ENCODE measurements at regions not wholly inside any gene's neighbourhood (a gene's known extent, or its start where the extent isn't known, plus 50 kb on each side); places are given as distances from the start of the nearest gene placed in this dataset.
"Not testable (repeated sequence)": the region's sequence is repeated elsewhere in the genome, so short reads cannot be mapped to it uniquely, and the experiment has no call there.

DNA sequence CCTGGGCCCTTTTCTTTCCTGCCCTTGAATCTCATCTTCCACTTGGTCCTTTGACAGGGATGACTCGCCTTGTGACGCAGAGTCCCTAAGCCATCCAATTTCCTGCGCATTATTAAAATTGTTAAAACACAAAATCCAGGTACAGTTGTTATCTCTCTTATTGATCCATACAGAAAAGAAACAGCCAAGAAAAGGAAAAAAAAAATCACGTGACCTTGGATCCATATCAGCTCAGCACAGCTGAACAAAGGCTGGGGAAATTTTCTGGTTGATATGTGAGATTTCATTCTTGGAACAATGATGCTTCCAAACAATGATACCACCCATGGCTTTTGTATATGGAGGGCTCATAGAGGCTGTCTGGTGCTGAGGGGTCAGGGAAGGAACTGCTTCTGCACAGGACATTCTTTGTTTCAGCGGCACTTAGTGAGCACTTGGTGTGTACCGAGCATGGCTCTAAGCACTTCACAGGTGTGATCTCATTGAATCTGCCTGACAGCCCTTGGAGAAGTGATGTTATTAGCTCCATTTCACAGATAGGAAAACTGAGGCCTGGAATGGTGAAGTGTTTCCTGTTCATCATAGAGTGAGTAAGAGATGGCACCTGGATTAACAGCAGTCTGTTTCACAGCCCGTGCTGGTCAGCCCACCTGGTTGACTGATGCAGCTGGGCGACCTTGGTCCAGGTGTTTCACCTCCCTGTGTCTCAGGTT, 155.0 kb upstream of the SULF2 start:
- no peak for DNase-seq

DNA sequence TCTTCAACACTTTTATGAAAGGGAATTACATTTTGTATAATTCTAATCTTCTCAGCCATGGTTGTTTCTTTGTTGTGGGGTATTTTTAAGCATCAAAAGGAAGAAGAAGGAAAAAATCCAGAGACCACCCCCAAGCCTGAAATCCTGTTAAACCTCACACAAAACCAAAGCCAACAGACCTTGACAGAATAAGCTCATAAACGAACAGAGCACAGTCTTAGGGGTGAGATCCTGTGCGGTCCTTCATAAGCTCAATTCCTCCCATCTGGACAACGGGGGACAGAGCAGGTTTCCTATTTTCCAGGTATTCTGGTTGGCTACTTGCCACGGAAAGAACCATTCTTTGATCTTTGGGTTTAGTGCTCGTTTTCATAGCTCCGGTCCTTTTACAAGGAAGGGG, 151.3 kb upstream of the SULF2 start:
- DNase-seq = no peak

DNA sequence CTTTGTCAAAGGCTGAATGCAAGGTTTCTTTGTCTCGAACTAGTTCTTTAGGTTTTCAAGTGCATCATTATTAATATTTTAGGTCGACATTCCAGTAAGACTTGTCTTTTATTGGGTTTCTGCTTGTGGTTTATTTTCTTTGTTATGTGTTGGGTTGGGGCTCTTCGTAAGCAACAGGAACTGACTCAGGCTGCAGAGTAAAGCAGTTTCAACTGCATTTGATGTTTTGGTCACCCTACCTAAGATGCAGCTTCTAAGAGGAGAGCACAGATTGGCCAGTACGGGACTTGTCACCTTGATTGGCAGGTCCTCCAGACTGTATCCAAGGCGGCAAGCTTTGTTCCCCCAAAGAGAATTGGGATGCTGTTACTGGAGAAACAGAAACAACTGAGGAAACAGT, 149.5 kb upstream of the SULF2 start:
- no peak for DNase-seq

- DNase-seq = no peak
Observed at GRCh38 chr20:47931443-47931842, 146.2 kb upstream of the SULF2 start.

GRCh38 chr20:47931002-47931401, 145.7 kb upstream of the SULF2 start:
- no peak for DNase-seq

DNA sequence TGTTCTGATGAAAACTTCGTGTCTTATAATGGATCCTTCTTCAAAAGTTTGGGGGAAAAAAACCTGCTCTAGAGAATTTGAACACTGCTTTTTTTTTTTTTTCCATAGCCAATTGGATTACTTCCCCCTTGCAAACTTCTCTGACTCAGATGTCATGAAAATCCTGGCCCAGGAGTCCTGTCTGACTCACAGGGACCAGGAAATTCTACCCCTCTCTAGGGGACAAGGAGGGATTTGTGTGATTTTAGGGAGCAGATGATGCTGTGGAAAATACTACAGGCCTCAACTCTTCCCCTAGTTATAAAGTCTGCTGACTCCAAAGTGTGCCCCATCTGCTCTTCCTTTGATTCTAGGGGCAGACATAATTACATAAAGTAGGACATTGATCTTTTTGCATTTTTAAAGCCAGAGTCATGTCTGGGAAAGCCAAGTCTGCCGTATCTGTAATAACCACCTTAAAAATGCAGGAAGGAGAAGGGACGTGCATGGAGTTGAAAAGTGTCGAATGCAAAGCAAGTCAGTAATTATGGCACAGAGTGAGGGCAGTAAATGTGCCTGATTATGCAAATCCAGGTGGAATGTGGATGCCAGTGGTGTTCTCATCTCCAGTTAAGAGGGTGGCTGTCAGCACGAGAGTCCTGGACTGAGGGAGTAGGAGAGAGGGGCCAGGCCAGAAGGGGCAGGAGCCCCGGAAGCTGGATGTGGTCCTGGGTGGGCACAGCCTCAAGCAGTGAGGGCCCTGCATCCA, 144.3 kb upstream of the SULF2 start:
- no peak for DNase-seq

GRCh38 chr20:47927944-47928343, 142.7 kb upstream of the SULF2 start:
- DNase-seq = no peak

DNA sequence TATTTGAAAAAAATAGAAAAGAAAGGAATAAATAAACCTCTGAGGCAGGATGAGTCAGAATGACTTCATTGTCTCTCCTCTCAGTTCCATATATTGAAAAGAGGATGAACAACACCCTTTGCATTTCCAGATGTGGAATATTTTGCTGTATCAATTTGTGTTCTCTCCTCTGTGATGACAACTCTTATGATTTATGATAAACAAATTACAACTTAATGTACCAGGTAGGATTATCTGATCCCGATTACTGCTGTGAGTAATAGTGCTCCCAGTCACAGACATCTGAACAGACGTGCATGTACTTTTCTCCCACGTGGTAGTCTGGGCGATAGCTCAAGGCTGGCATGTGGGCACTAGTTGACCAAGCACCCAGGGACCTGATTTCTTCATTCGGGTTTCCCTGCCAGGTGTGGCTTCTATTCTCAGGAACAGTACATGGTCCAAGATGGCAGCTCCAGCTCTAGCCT, 142.1 kb upstream of the SULF2 start:
- DNase-seq = no peak

DNA sequence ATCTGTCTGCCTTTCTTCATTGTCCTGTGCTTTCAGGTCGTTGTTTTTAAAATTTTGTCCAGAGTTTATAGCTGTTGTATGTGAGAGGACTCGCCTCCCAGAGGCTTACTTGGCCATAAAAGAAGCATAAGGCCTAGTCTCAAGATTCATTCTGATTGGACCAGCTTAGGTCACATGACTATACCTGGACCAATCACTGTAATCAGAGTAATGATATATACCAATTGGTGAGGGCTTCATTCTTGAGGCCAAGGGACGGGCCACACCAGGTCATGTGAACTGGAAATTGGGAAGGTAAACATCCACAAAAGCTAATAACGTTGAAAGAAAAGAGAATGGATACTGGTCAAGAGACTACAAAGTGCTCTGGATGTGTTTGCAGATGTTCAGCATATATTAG, 141.4 kb upstream of the SULF2 start:
- no peak for DNase-seq

DNA sequence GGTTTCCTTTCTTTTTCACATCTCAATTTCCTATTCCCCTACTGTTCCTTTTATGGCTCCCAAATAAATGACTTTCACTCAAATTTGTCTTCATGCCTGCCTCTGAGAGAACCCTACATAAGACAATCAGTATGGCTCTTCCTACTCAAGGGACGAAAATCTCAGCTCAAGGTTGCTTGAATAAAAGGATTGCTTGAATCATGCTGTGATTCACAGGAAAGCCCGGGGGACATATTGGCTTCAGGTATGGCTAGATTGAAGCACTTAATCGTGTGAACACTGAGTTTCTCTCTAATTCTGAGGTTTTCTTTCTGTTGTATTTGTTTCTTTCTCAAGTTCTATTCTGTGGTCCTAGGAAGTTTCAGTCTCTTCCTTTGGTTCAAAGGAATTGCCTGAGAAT, 140.3 kb upstream of the SULF2 start:
- DNase-seq = no peak

DNA sequence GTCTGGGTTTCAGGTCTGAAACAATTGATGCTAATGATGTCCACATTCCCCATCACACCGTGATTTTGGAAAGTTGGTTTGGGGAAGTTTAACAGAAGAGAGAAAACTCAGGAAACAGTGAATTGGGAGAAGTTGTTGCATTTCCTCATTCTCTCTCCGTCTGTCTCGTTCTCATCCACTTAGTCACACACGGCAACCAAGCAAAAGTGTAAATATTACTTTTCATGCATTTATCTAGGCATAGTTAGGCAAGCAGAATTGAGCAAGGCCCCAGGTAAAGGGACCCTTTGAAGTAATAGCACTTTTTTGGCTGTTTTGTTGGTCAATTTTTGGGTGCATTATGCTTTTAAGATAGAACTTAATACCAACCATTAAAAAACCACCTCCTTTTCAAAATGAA, 137.0 kb upstream of the SULF2 start:
- no peak for DNase-seq

DNA sequence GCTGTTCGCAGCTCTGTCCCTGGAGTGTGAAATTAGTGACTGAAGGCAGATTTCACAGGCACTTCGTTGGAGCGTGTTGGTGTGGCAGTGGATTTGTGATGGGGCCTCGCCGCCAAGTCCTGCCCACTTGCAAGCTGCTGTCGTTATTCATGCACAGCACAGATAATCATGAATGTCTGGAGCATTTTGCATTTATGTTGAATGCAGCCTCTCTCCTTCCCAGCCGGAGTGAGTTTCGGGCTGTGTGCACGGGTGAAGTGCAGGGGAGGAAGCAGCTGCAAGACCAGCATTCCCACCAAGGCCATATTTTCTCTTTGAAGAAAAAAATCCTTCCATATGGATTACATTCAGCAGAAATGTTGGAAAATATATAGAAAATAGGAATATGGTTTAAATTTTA, 136.5 kb upstream of the SULF2 start:
- DNase-seq = not testable (repeated sequence)

- DNase-seq = no peak
Observed at GRCh38 chr20:47921408-47921807, 136.1 kb upstream of the SULF2 start.

- no peak for DNase-seq
Observed at GRCh38 chr20:47917549-47918070, 132.3 kb upstream of the SULF2 start.

- DNase-seq = no peak
Observed at GRCh38 chr20:47915495-47915894, 130.2 kb upstream of the SULF2 start.

GRCh38 chr20:47914792-47915191, 129.5 kb upstream of the SULF2 start:
- DNase-seq = no peak

GRCh38 chr20:47912786-47913501, 127.7 kb upstream of the SULF2 start:
- not testable (repeated sequence) for DNase-seq

DNA sequence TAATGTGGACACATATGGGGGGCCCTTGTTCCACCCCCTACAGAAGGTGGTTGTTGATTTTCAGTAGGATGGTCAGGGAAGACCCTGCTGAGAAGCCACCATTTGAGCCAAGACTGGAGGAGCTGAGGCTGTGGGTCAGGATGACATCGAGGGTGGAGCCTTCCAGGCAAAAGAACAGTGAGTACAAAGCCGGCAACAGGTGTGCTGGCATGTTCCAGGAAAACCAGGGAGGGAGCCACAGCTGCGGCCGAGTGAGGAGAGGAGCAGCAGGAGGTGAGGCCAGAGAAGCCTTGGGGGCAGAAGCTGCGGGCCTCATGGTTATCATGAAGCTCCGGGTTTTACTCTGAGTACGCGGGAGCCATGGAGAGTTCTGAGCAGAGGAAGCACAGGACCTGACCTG, 126.9 kb upstream of the SULF2 start:
- not testable (repeated sequence) for DNase-seq

DNA sequence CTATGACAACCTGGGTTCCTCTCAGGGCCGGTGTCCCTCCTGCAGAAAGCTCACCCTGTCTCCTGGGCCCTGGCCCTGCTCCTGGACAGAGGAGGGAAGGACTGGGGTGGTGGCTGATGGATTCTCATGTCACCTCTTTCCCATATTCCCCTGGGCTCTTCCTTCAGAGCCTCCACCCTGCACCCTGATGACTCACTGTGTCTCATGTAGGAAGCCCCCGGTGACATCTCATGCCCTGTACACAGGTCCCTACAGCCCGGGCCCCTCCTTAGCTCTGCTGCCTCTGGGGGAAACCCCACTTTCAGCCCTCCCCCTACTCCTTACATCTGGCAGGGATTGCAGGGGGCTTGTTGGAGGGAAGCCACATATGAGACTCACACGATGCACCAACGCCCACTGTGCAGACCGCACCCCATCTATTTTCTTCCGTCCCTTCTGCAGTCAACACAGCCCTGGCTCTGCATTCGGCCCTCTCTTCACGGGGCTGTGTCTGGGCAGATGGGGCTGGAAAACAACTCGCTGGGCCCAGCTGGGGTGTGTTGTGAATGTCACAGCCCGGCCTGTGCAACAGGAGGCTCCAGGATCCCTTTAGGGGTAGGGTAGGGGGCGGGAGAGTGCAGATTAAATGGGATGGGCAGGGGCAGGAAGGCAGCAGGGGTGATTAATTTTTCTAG, 124.6 kb upstream of the SULF2 start:
- not testable (repeated sequence) for DNase-seq

DNA sequence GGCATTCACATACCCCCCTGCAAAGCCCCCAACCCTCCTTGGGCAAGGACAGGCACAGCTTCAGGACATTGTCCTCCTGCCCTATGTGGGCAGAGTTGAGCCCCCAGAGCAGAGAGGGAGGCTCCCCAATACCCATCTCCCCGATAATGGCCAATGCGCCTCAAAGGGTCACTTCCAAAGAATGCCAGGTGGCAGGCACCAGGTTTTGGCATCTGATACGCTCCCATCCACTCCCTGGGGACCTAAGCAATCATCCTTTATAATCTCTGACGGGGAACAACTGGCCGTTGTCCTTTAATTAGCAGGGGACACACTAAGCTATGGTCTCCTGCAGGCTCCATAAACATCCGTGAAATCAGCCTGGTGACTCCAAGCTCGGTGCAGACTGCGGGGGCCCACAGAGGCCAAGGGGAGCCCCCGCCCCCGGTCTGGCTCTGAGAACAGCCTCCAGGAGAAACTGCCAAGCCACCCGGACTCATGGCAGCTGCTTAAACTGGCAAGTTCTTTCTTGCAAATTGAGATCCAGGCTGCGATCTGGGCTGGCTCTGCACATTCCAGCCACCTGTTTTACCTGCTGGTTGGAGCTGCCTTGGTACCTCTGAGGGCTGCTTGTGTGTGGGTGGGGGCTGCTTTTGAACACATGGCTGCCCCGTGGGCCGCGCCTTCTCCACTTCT, 123.2 kb upstream of the SULF2 start:
- DNase-seq = not testable (repeated sequence)

- not testable (repeated sequence) for DNase-seq
Observed at GRCh38 chr20:47907951-47908350, 122.7 kb upstream of the SULF2 start.

DNA sequence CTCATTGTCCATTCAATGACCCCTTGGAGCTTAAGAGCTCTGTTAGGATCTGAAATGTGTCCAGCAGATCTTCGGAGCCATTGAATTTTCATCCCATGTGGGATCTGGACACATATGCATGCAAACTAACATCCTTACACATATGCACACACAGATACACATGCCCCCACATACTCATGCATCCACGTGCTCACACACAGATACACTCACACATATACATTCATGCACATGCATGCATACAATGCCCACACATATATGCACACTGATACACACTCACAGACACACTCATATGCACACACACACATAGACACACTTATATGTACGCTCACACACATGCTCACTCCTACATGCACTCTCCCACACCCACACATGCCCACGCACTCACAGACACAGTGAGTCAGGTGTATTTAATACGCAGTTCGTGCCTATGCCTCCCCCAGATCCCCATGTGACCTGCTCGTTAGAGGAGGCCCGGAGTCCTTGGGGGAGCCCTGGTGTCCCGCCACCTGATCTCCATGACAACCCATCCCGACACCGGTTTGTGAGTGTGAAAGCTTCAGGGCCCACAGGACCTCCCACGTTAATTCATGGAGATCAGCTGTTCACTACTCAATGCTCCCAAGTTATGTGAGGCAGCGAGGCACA, 121.9 kb upstream of the SULF2 start:
- no peak for DNase-seq

Measured in DMS153 (cell line).